Liver (tissue), 3 donors: ENCODE measurements at regions not wholly inside any gene's neighbourhood (a gene's known extent, or its start where the extent isn't known, plus 50 kb on each side); places are given as distances from the start of the nearest gene placed in this dataset.

Experiments
- FOXA1 ChIP-seq: IDR thresholded peaks from 2 replicates; pipeline ENCODE4 v1.6.1; 2016; ENCODE audit warnings: antibody characterized with exemption
- JUND ChIP-seq, 2 donors: IDR thresholded peaks; 2 replicates each; pipeline ENCODE4 v1.6.1; 2016; ENCODE audit warnings: antibody characterized with exemption in 2 of 2
- RAD21 ChIP-seq, 2 donors: IDR thresholded peaks; 2 replicates each; pipeline ENCODE4 v1.6.1; 2016; ENCODE audit warnings: antibody characterized with exemption in 2 of 2, mild to moderate bottlenecking in 2 of 2
- RXRA ChIP-seq, 2 donors: IDR thresholded peaks; 2 replicates each; pipeline ENCODE4 v1.6.1; 2017 to 2018; ENCODE audit warnings: antibody characterized with exemption in 2 of 2, mild to moderate bottlenecking in 1 of 2
- TAF1 ChIP-seq: conservative IDR thresholded peaks from 2 replicates; pipeline ENCODE4 v1.6.1; 2016; ENCODE audit warnings: antibody characterized with exemption, mild to moderate bottlenecking
- TF ChIP-seq, protein P1 (sequence below): fragments of 150-350 bp; IDR thresholded peaks from 2 replicates; pipeline ENCODE4 v1.5.1; 2017; ENCODE audit warnings: improper control_type of control experiment, low read depth, low read length; ENCODE audit not compliant: missing input control
- TF ChIP-seq, protein P2 (sequence below): IDR thresholded peaks from 2 replicates; pipeline ENCODE4 v1.6.1; 2016; ENCODE audit warnings: antibody characterized with exemption
- TF ChIP-seq, protein P3 (sequence below): IDR thresholded peaks from 2 replicates; pipeline ENCODE4 v1.6.1; 2016; ENCODE audit warnings: antibody characterized with exemption, mild to moderate bottlenecking
- TF ChIP-seq, protein P4 (sequence below): IDR thresholded peaks from 2 replicates; pipeline ENCODE4 v1.6.1; 2016; ENCODE audit warnings: antibody characterized with exemption
- TF ChIP-seq, protein P5 (sequence below): IDR thresholded peaks from 2 replicates; pipeline ENCODE4 v1.6.1; 2016; ENCODE audit warnings: antibody characterized with exemption
- donor health status: healthy.
- donor health status: healthy.

DNA sequence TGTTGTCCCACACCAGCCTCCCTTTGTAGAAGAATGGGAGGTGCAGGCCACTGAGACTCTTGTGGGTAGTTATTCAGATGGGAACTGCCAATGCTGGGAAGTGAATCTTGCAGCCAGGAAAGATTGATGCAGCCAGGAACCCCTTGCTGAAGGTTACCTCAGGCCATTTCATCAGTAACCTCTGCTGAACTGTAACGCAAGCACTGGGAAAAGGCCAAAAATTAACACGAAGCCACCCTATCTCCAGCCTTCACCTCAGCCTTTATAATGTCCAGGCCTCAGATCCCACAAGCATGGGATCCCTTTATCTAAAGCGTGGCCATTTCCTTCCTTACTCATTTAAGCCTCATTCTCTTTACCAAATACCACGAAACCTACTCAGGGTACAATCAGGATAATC lies 211.1 kb downstream of the SPTSSA start:
- TF ChIP-seq, protein P1, sequence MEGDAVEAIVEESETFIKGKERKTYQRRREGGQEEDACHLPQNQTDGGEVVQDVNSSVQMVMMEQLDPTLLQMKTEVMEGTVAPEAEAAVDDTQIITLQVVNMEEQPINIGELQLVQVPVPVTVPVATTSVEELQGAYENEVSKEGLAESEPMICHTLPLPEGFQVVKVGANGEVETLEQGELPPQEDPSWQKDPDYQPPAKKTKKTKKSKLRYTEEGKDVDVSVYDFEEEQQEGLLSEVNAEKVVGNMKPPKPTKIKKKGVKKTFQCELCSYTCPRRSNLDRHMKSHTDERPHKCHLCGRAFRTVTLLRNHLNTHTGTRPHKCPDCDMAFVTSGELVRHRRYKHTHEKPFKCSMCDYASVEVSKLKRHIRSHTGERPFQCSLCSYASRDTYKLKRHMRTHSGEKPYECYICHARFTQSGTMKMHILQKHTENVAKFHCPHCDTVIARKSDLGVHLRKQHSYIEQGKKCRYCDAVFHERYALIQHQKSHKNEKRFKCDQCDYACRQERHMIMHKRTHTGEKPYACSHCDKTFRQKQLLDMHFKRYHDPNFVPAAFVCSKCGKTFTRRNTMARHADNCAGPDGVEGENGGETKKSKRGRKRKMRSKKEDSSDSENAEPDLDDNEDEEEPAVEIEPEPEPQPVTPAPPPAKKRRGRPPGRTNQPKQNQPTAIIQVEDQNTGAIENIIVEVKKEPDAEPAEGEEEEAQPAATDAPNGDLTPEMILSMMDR = no peak
- TF ChIP-seq, protein P2, sequence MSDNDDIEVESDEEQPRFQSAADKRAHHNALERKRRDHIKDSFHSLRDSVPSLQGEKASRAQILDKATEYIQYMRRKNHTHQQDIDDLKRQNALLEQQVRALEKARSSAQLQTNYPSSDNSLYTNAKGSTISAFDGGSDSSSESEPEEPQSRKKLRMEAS = no peak
- no peak for TF ChIP-seq TAF1
- peak in 1 of 2 donors; percentile 33 for TF ChIP-seq JUND (IDR thresholded peaks at IDR 0.05)
- no peak for TF ChIP-seq FOXA1
- TF ChIP-seq, protein P3, sequence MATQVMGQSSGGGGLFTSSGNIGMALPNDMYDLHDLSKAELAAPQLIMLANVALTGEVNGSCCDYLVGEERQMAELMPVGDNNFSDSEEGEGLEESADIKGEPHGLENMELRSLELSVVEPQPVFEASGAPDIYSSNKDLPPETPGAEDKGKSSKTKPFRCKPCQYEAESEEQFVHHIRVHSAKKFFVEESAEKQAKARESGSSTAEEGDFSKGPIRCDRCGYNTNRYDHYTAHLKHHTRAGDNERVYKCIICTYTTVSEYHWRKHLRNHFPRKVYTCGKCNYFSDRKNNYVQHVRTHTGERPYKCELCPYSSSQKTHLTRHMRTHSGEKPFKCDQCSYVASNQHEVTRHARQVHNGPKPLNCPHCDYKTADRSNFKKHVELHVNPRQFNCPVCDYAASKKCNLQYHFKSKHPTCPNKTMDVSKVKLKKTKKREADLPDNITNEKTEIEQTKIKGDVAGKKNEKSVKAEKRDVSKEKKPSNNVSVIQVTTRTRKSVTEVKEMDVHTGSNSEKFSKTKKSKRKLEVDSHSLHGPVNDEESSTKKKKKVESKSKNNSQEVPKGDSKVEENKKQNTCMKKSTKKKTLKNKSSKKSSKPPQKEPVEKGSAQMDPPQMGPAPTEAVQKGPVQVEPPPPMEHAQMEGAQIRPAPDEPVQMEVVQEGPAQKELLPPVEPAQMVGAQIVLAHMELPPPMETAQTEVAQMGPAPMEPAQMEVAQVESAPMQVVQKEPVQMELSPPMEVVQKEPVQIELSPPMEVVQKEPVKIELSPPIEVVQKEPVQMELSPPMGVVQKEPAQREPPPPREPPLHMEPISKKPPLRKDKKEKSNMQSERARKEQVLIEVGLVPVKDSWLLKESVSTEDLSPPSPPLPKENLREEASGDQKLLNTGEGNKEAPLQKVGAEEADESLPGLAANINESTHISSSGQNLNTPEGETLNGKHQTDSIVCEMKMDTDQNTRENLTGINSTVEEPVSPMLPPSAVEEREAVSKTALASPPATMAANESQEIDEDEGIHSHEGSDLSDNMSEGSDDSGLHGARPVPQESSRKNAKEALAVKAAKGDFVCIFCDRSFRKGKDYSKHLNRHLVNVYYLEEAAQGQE = no peak
- TF ChIP-seq RAD21 (IDR thresholded peaks at IDR 0.05) = no peak
- TF ChIP-seq, protein P4, sequence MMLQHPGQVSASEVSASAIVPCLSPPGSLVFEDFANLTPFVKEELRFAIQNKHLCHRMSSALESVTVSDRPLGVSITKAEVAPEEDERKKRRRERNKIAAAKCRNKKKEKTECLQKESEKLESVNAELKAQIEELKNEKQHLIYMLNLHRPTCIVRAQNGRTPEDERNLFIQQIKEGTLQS = no peak
- TF ChIP-seq, protein P5, sequence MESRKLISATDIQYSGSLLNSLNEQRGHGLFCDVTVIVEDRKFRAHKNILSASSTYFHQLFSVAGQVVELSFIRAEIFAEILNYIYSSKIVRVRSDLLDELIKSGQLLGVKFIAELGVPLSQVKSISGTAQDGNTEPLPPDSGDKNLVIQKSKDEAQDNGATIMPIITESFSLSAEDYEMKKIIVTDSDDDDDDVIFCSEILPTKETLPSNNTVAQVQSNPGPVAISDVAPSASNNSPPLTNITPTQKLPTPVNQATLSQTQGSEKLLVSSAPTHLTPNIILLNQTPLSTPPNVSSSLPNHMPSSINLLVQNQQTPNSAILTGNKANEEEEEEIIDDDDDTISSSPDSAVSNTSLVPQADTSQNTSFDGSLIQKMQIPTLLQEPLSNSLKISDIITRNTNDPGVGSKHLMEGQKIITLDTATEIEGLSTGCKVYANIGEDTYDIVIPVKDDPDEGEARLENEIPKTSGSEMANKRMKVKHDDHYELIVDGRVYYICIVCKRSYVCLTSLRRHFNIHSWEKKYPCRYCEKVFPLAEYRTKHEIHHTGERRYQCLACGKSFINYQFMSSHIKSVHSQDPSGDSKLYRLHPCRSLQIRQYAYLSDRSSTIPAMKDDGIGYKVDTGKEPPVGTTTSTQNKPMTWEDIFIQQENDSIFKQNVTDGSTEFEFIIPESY = no peak
- TF ChIP-seq RXRA (IDR thresholded peaks at IDR 0.05) = peak; percentile 75 to 79
